A673 (cell line): ENCODE measurements at regions not wholly inside any gene's neighbourhood (a gene's known extent, or its start where the extent isn't known, plus 50 kb on each side); places are given as distances from the start of the nearest gene placed in this dataset.

Experiments
- EZH2 ChIP-seq: fragments of 200-600 bp; sonication (generic); IDR thresholded peaks from 2 replicates; pipeline ENCODE4 v1.6.1; 2017; ENCODE audit warnings: borderline replicate concordance, low read depth, mild to moderate bottlenecking, mixed read lengths, antibody characterized with exemption, low read length; ENCODE audit not compliant: poor library complexity, severe bottlenecking
- TF ChIP-seq, protein P1 (sequence below): fragments of 300-800, 200-600 bp; sonication (generic); conservative IDR thresholded peaks from 2 replicates; pipeline ENCODE4 v1.5.1; 2017; ENCODE audit warnings: low read depth, mild to moderate bottlenecking, antibody characterized with exemption, low read length, moderate library complexity, mixed read lengths

DNA sequence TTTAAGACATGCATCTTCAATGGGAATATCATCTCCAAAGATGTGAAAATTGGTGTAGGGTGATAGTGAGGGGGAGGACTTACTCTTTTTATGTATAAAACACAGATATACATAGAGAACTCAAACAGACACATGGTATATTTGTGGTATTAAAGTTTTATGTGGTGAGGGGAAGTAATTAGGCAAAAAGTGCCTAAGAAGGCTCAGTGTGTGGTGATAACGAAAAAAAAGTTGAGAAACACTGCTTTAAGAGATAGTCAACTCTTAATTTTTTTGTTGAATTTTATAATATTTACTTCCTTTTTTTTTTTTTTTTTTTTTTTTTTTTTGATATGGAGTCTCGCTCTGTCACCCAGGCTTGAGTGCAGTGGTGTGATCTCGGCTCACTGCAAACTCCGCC is 174.2 kb upstream of the FRMD4B start:
- TF ChIP-seq, protein P1, sequence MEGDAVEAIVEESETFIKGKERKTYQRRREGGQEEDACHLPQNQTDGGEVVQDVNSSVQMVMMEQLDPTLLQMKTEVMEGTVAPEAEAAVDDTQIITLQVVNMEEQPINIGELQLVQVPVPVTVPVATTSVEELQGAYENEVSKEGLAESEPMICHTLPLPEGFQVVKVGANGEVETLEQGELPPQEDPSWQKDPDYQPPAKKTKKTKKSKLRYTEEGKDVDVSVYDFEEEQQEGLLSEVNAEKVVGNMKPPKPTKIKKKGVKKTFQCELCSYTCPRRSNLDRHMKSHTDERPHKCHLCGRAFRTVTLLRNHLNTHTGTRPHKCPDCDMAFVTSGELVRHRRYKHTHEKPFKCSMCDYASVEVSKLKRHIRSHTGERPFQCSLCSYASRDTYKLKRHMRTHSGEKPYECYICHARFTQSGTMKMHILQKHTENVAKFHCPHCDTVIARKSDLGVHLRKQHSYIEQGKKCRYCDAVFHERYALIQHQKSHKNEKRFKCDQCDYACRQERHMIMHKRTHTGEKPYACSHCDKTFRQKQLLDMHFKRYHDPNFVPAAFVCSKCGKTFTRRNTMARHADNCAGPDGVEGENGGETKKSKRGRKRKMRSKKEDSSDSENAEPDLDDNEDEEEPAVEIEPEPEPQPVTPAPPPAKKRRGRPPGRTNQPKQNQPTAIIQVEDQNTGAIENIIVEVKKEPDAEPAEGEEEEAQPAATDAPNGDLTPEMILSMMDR: no peak
- TF ChIP-seq EZH2: no peak
